ENCODE measurements at regions not wholly inside any gene's neighbourhood (a gene's known extent, or its start where the extent isn't known, plus 50 kb on each side); places are given as distances from the start of the nearest gene placed in this dataset.

DNA sequence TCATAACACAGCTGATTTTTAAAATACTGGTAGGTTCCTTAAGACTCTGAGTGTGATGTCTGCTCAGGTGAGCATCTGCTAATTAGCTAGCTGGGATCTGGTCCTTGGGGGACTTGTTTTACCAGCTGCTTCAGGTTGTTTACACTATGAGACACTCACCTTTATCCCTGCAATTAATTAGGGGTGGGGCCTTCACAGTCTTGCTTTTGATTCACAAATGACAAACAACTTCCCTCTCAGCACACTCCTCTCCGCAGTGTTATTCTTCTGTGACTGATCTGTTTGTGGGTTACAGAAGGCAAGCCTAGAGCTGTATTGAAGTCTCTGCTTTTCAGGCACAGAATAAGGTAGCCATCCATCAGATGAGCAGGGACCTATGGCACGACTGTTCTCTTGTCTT lies 62.0 kb upstream of the CD83 start:
- no peak overlapping the region for H2AFZ ChIP-seq (ENCODE audit: low read length)
- H3K27ac ChIP-seq (ENCODE audit: low read depth, low read length, poor library complexity, severe bottlenecking), result no peak overlapping the region
- H3K4me3 ChIP-seq (ENCODE audit: low read depth, low read length, poor library complexity, severe bottlenecking), result no peak overlapping the region
- H3K9me2 ChIP-seq (ENCODE audit: insufficient read depth, low read length), result no peaks in the 10 kb centered on the region
- intact Hi-C loops (cut with micrococcal nuclease; ENCODE audit: unreplicated experiment), result no loop called here
- no peak for DNase-seq (ENCODE audit: low spot score)
- no peaks in the 10 kb centered on the region for H3K79me2 ChIP-seq (ENCODE audit: insufficient read depth, low read depth, low read length)
- ChIA-PET POLR2A (no interaction called here), CTCF (ENCODE audit: unreplicated experiment) (no interaction called here)
- no peaks in the 10 kb centered on the region for H4K20me1 ChIP-seq (ENCODE audit: insufficient read depth, low read length)
- no peak overlapping the region for H3K4me2 ChIP-seq (ENCODE audit: low read length)
- H3K4me1 ChIP-seq (ENCODE audit: insufficient read depth, low read length, poor library complexity, severe bottlenecking), result no peaks in the 10 kb centered on the region
- no peaks in the 10 kb centered on the region for H3K36me3 ChIP-seq (ENCODE audit: insufficient read depth, low read length)
- no TSS peak for BruUV-seq (replicated peaks)
- no peaks in the 10 kb centered on the region for H3K9me3 ChIP-seq (ENCODE audit: low read length)
- TF ChIP-seq EZH2phosphoT487 (IDR thresholded peaks at IDR 0.05; ENCODE audit: borderline replicate concordance, low read depth, low read length), result no peak
- TF ChIP-seq, protein P1, sequence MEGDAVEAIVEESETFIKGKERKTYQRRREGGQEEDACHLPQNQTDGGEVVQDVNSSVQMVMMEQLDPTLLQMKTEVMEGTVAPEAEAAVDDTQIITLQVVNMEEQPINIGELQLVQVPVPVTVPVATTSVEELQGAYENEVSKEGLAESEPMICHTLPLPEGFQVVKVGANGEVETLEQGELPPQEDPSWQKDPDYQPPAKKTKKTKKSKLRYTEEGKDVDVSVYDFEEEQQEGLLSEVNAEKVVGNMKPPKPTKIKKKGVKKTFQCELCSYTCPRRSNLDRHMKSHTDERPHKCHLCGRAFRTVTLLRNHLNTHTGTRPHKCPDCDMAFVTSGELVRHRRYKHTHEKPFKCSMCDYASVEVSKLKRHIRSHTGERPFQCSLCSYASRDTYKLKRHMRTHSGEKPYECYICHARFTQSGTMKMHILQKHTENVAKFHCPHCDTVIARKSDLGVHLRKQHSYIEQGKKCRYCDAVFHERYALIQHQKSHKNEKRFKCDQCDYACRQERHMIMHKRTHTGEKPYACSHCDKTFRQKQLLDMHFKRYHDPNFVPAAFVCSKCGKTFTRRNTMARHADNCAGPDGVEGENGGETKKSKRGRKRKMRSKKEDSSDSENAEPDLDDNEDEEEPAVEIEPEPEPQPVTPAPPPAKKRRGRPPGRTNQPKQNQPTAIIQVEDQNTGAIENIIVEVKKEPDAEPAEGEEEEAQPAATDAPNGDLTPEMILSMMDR (conservative IDR thresholded peaks at IDR 0.05; ENCODE audit: low read length), result no peak

DNA sequence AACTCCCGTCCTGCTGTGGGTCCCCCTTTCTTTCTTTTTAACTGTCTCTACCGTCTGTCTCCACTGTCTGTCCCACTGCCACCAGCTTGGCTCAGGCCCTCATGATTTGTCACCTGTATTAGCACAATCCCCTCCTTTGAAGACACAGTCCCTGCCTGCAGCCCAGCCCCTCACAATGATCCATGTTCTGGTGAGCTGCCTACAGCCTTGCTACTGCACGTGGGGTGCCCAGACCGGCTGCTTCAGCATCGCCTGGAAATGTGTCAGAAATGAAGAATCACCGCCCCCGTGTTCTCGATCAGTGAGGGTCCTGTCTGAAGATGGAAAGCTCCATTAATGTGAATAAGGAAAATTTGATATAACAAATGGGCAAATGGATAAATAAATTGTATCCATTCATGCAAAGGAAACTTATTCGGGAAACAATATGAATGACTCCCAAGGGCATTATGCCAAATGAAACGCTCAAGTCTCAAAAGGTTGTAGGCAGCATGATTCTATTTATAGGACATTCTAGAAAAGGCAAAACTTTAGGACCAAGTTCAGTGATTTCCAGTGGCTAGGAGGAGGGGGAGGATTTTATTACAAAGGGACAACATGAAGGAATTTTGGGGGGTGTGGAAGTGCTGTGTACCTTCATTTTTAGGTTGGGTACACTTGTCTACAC lies 59.4 kb upstream of the CD83 start:
- H3K4me1 ChIP-seq (ENCODE audit: insufficient read depth, low read length, poor library complexity, severe bottlenecking), result no peaks in the 10 kb centered on the region
- H3K79me2 ChIP-seq (ENCODE audit: insufficient read depth, low read depth, low read length), result no peaks in the 10 kb centered on the region
- POLR2A ChIA-PET, result interaction anchor here (0.9 kb wide), 1 partner anchor 8 kb away, joined by 3 read pairs; no protein-coding TSS in a partner anchor
- no peaks in the 10 kb centered on the region for H3K36me3 ChIP-seq (ENCODE audit: insufficient read depth, low read length)
- H3K4me3 ChIP-seq (ENCODE audit: low read depth, low read length, poor library complexity, severe bottlenecking), result no peak overlapping the region
- no peaks in the 10 kb centered on the region for H3K9me3 ChIP-seq (ENCODE audit: low read length)
- no peak overlapping the region for H3K27ac ChIP-seq (ENCODE audit: low read depth, low read length, poor library complexity, severe bottlenecking)
- no peak for DNase-seq (ENCODE audit: low spot score)
- H2AFZ ChIP-seq (ENCODE audit: low read length), result no peak overlapping the region
- no TSS peak for BruUV-seq (replicated peaks)
- CTCF ChIA-PET (ENCODE audit: unreplicated experiment), result no interaction called here
- H3K4me2 ChIP-seq (ENCODE audit: low read length), result no peak overlapping the region
- intact Hi-C loops (cut with micrococcal nuclease; ENCODE audit: unreplicated experiment), result no loop called here
- TF ChIP-seq, protein P1 (conservative IDR thresholded peaks at IDR 0.05; ENCODE audit: low read length), result no peak
- no peaks in the 10 kb centered on the region for H3K9me2 ChIP-seq (ENCODE audit: insufficient read depth, low read length)
- H4K20me1 ChIP-seq (ENCODE audit: insufficient read depth, low read length), result no peaks in the 10 kb centered on the region

DNA sequence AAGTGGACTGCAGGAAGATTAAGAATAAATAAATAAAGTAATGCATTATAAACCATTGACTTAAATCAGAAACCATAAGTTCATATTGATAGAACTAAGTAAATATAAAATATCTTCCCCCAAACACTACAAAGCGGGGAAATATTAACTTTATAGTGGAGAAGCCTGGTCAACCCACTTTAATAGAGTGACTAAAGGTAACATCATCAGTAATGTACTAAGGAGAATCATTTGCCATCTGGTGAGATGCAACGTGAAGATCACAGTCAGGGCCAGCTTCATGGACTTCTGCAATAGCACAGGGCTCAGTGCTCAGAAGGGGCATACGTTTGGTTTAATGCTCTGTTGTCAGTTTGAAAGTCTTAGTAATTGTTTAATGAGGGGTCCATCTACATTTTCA lies 58.8 kb upstream of the CD83 start:
- intact Hi-C loops (cut with micrococcal nuclease; ENCODE audit: unreplicated experiment), result no loop called here
- H3K27ac ChIP-seq (ENCODE audit: low read depth, low read length, poor library complexity, severe bottlenecking), result no peak overlapping the region
- H3K4me3 ChIP-seq (ENCODE audit: low read depth, low read length, poor library complexity, severe bottlenecking), result no peak overlapping the region
- no peak overlapping the region for H2AFZ ChIP-seq (ENCODE audit: low read length)
- no peaks in the 10 kb centered on the region for H3K79me2 ChIP-seq (ENCODE audit: insufficient read depth, low read depth, low read length)
- no peaks in the 10 kb centered on the region for H3K4me1 ChIP-seq (ENCODE audit: insufficient read depth, low read length, poor library complexity, severe bottlenecking)
- H3K9me3 ChIP-seq (ENCODE audit: low read length), result no peaks in the 10 kb centered on the region
- H3K9me2 ChIP-seq (ENCODE audit: insufficient read depth, low read length), result no peaks in the 10 kb centered on the region
- BruUV-seq (replicated peaks), result no TSS peak
- ChIA-PET POLR2A (interaction anchor here (0.8 kb wide), 1 partner anchor 501 kb away, joined by 3 read pairs; no protein-coding TSS in a partner anchor), CTCF (ENCODE audit: unreplicated experiment) (no interaction called here)
- H4K20me1 ChIP-seq (ENCODE audit: insufficient read depth, low read length), result no peaks in the 10 kb centered on the region
- H3K4me2 ChIP-seq (ENCODE audit: low read length), result no peak overlapping the region
- no peak for TF ChIP-seq EZH2phosphoT487 (IDR thresholded peaks at IDR 0.05; ENCODE audit: borderline replicate concordance, low read depth, low read length)
- TF ChIP-seq, protein P1 (conservative IDR thresholded peaks at IDR 0.05; ENCODE audit: low read length), result no peak
- H3K36me3 ChIP-seq (ENCODE audit: insufficient read depth, low read length), result no peaks in the 10 kb centered on the region
- DNase-seq (ENCODE audit: low spot score), result no peak
